GM12878 (cell line): ENCODE measurements at regions not wholly inside any gene's neighbourhood (a gene's known extent, or its start where the extent isn't known, plus 50 kb on each side); places are given as distances from the start of the nearest gene placed in this dataset.

Source experiments
- ATAC-seq: fragments of 200-7000 bp; cut with Tn5 transposase; 3 replicates; pipeline ENCODE4 v1.9.1; 2020; ENCODE audit warnings: mild to moderate bottlenecking, moderate library complexity
- BruUV-seq: library from RNA; stranded (reverse); fragments of 400-500 nt; replicated peaks from 2 replicates; lab custom pipeline; 2021; lab: Mats Ljungman, UMichigan
- CTCF ChIA-PET: fragments of 300-600 bp; sonication (Branson Sonifier 250); formaldehyde crosslinking; extraction: SDS; loops from one replicate; lab custom pipeline; 2021; ENCODE audit warnings: inconsistent platforms; lab: Yijun Ruan, JAX
- POLR2A ChIA-PET: fragments of 350-600 bp; formaldehyde crosslinking; extraction: SDS; loops from one replicate; lab custom pipeline; 2021; ENCODE audit warnings: inconsistent platforms; lab: Charles Lee
- RAD21 ChIA-PET: fragments of 300-600 bp; sonication (Branson Sonifier 250); formaldehyde crosslinking; loops from one replicate; lab custom pipeline; 2023; ENCODE audit warnings: antibody characterized with exemption; ENCODE audit not compliant: unreplicated experiment; lab: Charles Lee
- SMC1A ChIA-PET: fragments of 300-600 bp; sonication (Branson Sonifier 250); formaldehyde crosslinking; loops from one replicate; lab custom pipeline; 2023; ENCODE audit not compliant: unreplicated experiment, uncharacterized antibody; lab: Charles Lee
- DNase-seq: peaks from one replicate; pipeline ENCODE4 v3.0.0-alpha.2; 2011; ENCODE audit warnings: low read depth, low spot score
- FAIRE-seq: peaks from 3 replicates; lab custom pipeline; 2011; peaks lifted over from hg19 to GRCh38; lab: Jason Lieb, UNC
- H2AFZ ChIP-seq: 2 replicates; pipeline ENCODE4 v1.6.0; 2011; ENCODE audit warnings: low read depth, low read length, control low read depth; ENCODE audit not compliant: control insufficient read depth
- H3K27ac ChIP-seq: 2 replicates; pipeline ENCODE4 v1.5.1; 2011; ENCODE audit warnings: control low read depth; ENCODE audit not compliant: control insufficient read depth, insufficient read depth
- H3K27me3 ChIP-seq, 2 experiments: replicated peaks in 1 of 2; 2 replicates each; pipeline versions ENCODE4 v1.6.0 to v1.6.1; 2011; ENCODE audit warnings: low read length in 1 of 2; ENCODE audit not compliant: control insufficient read depth in 2 of 2, insufficient read depth in 2 of 2
- H3K36me3 ChIP-seq, 2 experiments: 2 replicates each; pipeline ENCODE4 v1.5.1; 2011; ENCODE audit warnings: low read length in 1 of 2; ENCODE audit not compliant: control insufficient read depth in 2 of 2, insufficient read depth in 2 of 2
- H3K4me1 ChIP-seq: 2 replicates; pipeline ENCODE4 v1.6.1; 2011; ENCODE audit warnings: mild to moderate bottlenecking, low read length, moderate library complexity, mixed read lengths; ENCODE audit not compliant: control insufficient read depth, insufficient read depth
- H3K4me2 ChIP-seq: 2 replicates; pipeline ENCODE4 v1.6.0; 2011; ENCODE audit warnings: control low read depth; ENCODE audit not compliant: control insufficient read depth, insufficient read depth
- H3K4me3 ChIP-seq: fragments of 200-600 bp; sonication (generic); 2 replicates; pipeline ENCODE4 v1.5.1; 2016
- H3K79me2 ChIP-seq: 2 replicates; pipeline ENCODE4 v1.6.0; 2011; ENCODE audit warnings: low read length; ENCODE audit not compliant: control insufficient read depth, insufficient read depth
- H3K9ac ChIP-seq: 2 replicates; pipeline ENCODE4 v1.8.0; 2011; ENCODE audit warnings: low read length, control low read depth, mixed read lengths; ENCODE audit not compliant: control insufficient read depth, insufficient read depth
- H3K9me3 ChIP-seq: replicated peaks from 3 replicates; pipeline ENCODE4 v1.5.1; 2011; ENCODE audit warnings: mild to moderate bottlenecking, low read length; ENCODE audit not compliant: control insufficient read depth, insufficient read depth
- H4K20me1 ChIP-seq: 2 replicates; pipeline ENCODE4 v1.6.0; 2011; ENCODE audit not compliant: control insufficient read depth, insufficient read depth
- BCL11A ChIP-seq: IDR thresholded peaks from 2 replicates; pipeline ENCODE4 v1.6.1; 2011; ENCODE audit warnings: low read depth, low read length
- CBX5 ChIP-seq: sonication (generic); IDR thresholded peaks from 2 replicates; pipeline ENCODE4 v1.6.1; 2016; ENCODE audit warnings: low read depth, moderate library complexity, mild to moderate bottlenecking, inconsistent platforms
- DPF2 ChIP-seq: fragments of 450-650 bp; IDR thresholded peaks from 2 replicates; pipeline ENCODE4 v1.6.1; 2017; ENCODE audit warnings: mild to moderate bottlenecking
- EP300 ChIP-seq, 2 experiments: fragments of 150-350 bp in 1 of 2; IDR thresholded peaks; 2 replicates each; pipeline ENCODE4 v1.6.1; 2011 to 2012; ENCODE audit warnings: low read depth in 2 of 2, low read length in 2 of 2, borderline replicate concordance in 1 of 2, improper control_type of control experiment in 1 of 2, inconsistent platforms in 1 of 2; ENCODE audit not compliant: control insufficient read depth in 1 of 2
- ETV6 ChIP-seq, 2 experiments: fragments of 450-650 bp in 1 of 2; IDR thresholded peaks in 1 of 2; conservative IDR thresholded peaks in 1 of 2; 2 replicates each; pipeline ENCODE4 v1.6.1; 2014; ENCODE audit warnings: antibody characterized with exemption in 1 of 2, borderline replicate concordance in 1 of 2, low read depth in 1 of 2, mild to moderate bottlenecking in 1 of 2, moderate library complexity in 1 of 2
- HDGF ChIP-seq: fragments of 450-650 bp; IDR thresholded peaks from 2 replicates; pipeline ENCODE4 v1.6.1; 2016; ENCODE audit warnings: antibody characterized with exemption
- MEF2B ChIP-seq: fragments of 450-650 bp; IDR thresholded peaks from 2 replicates; pipeline ENCODE4 v1.6.1; 2018; ENCODE audit warnings: mild to moderate bottlenecking, moderate library complexity; ENCODE audit not compliant: partially characterized antibody, poor library complexity, severe bottlenecking
- NFXL1 ChIP-seq: fragments of 450-650 bp; IDR thresholded peaks from 2 replicates; pipeline ENCODE4 v1.6.1; 2017; ENCODE audit warnings: antibody characterized with exemption, mild to moderate bottlenecking, borderline replicate concordance
- NRF1 ChIP-seq: conservative IDR thresholded peaks from 2 replicates; pipeline ENCODE4 v1.6.1; 2011; ENCODE audit warnings: mild to moderate bottlenecking, low read depth, low read length, improper control_type of control experiment
- PAX5 ChIP-seq: IDR thresholded peaks from 2 replicates; pipeline ENCODE4 v1.6.1; 2011; ENCODE audit warnings: low read depth, low read length, borderline replicate concordance
- RUNX3 ChIP-seq: IDR thresholded peaks from 2 replicates; pipeline ENCODE4 v1.6.1; 2012; ENCODE audit warnings: low read length, inconsistent platforms
- SMAD5 ChIP-seq: IDR thresholded peaks from 2 replicates; pipeline ENCODE4 v1.6.1; 2016; ENCODE audit warnings: antibody characterized with exemption, low read depth
- SUZ12 ChIP-seq: fragments of 200-600 bp; sonication (generic); IDR thresholded peaks from one replicate; pipeline ENCODE4 v1.6.1; 2018; ENCODE audit warnings: antibody characterized with exemption, mild to moderate bottlenecking; ENCODE audit not compliant: unreplicated experiment
- ZBED1 ChIP-seq: IDR thresholded peaks from 2 replicates; pipeline ENCODE4 v1.6.1; 2016; ENCODE audit warnings: borderline replicate concordance
- in situ Hi-C: fragments of 300-500 bp; cut with MboI; formaldehyde crosslinking; loops from 9 replicates; pipeline ENCODE4 v1.14.3; 2018; ENCODE audit warnings: mixed read lengths
- intact Hi-C: fragments of 100-400 bp; cut with micrococcal nuclease; formaldehyde crosslinking; loops from one replicate; pipeline ENCODE4 v1.14.2; 2022; ENCODE audit not compliant: unreplicated experiment
- TF ChIP-seq, protein P1 (sequence below): IDR thresholded peaks from 2 replicates; pipeline ENCODE4 v1.6.1; 2012; ENCODE audit warnings: low read depth, low read length, improper control_type of control experiment
- TF ChIP-seq, protein P2 (sequence below): fragments of 450-650 bp; formaldehyde crosslinking; IDR thresholded peaks from 2 replicates; pipeline ENCODE4 v1.4.0; 2022; ENCODE audit warnings: mild to moderate bottlenecking, moderate library complexity
- TF ChIP-seq, protein P3 (sequence below): IDR thresholded peaks from 2 replicates; pipeline ENCODE4 v1.6.1; 2012; ENCODE audit warnings: low read depth, low read length, improper control_type of control experiment
- TF ChIP-seq, protein P4 (sequence below): IDR thresholded peaks from 2 replicates; pipeline ENCODE4 v1.6.1; 2012; ENCODE audit warnings: low read depth, low read length, improper control_type of control experiment

DNA sequence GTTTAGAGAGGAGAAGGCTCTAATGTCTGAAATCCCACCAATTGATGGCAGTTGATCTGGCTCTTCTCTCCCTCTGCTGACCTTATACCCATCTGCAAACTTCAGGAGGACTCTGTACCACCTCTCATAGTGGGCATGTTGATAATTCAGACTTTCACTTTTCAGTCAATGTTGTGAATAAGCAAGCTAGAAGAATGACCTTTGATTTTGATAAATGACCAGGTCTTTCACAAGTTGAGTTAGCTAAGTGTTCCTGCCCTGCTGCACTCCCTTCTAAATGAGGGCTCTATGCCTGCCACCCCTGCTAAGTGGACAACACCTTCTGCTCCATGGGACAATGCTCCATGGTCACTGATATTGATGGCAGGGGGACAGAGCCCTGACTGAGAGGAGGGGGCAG, 74.7 kb downstream of the SPRY4 start:
- BruUV-seq = no TSS peak
- SMC1A ChIA-PET = interaction anchor here (0.9 to 1.1 kb wide), 2 partner anchors 13 to 60 kb away, joined by 3 read pairs; no protein-coding TSS in a partner anchor
- Histone ChIP-seq H2AFZ (no peak overlapping the region), H3K27ac (no peak overlapping the region), H3K4me2 (no peak overlapping the region), H3K36me3 (no peaks in the 10 kb centered on the region), H3K79me2 (no peaks in the 10 kb centered on the region), H3K4me1 (no peaks in the 10 kb centered on the region), H4K20me1 (no peaks in the 10 kb centered on the region), H3K9me3 (no peaks in the 10 kb centered on the region), H3K9ac (no peak overlapping the region), H3K27me3 (no peaks in the 10 kb centered on the region), H3K4me3 (no peak overlapping the region)
- in situ Hi-C loops = no loop called here
- POLR2A ChIA-PET = interaction anchor here (0.6 kb wide), 1 partner anchor 1072 kb away, joined by 3 read pairs; no protein-coding TSS in a partner anchor
- DNase-seq (no peak), ATAC-seq (no peak), FAIRE-seq (no peak)
- RAD21 ChIA-PET = interaction anchor here (0.8 kb wide), 1 partner anchor 163 kb away, joined by 3 read pairs; no protein-coding TSS in a partner anchor
- intact Hi-C loops = no loop called here
- CTCF ChIA-PET = no interaction called here
- TF ChIP-seq DPF2 (no peak), CBX5 (no peak), NRF1 (no peak), EP300 (IDR thresholded peaks at IDR 0.05; ENCODE audit: borderline replicate concordance in 1 of 2, control insufficient read depth in 1 of 2, low read depth in 2 of 2, low read length in 2 of 2) (no peak), SMAD5 (no peak), PAX5 (no peak), NFXL1 (no peak), ZBED1 (no peak), HDGF (no peak), MEF2B (no peak), BCL11A (no peak), SUZ12 (no peak), ETV6 (conservative IDR thresholded peaks at IDR 0.05 in 1 of 2, IDR thresholded peaks at IDR 0.05 in 1 of 2; ENCODE audit: borderline replicate concordance in 1 of 2, low read depth in 1 of 2) (no peak), RUNX3 (no peak)
- TF ChIP-seq, protein P1, sequence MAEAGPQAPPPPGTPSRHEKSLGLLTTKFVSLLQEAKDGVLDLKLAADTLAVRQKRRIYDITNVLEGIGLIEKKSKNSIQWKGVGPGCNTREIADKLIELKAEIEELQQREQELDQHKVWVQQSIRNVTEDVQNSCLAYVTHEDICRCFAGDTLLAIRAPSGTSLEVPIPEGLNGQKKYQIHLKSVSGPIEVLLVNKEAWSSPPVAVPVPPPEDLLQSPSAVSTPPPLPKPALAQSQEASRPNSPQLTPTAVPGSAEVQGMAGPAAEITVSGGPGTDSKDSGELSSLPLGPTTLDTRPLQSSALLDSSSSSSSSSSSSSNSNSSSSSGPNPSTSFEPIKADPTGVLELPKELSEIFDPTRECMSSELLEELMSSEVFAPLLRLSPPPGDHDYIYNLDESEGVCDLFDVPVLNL = no peak
- TF ChIP-seq, protein P2, sequence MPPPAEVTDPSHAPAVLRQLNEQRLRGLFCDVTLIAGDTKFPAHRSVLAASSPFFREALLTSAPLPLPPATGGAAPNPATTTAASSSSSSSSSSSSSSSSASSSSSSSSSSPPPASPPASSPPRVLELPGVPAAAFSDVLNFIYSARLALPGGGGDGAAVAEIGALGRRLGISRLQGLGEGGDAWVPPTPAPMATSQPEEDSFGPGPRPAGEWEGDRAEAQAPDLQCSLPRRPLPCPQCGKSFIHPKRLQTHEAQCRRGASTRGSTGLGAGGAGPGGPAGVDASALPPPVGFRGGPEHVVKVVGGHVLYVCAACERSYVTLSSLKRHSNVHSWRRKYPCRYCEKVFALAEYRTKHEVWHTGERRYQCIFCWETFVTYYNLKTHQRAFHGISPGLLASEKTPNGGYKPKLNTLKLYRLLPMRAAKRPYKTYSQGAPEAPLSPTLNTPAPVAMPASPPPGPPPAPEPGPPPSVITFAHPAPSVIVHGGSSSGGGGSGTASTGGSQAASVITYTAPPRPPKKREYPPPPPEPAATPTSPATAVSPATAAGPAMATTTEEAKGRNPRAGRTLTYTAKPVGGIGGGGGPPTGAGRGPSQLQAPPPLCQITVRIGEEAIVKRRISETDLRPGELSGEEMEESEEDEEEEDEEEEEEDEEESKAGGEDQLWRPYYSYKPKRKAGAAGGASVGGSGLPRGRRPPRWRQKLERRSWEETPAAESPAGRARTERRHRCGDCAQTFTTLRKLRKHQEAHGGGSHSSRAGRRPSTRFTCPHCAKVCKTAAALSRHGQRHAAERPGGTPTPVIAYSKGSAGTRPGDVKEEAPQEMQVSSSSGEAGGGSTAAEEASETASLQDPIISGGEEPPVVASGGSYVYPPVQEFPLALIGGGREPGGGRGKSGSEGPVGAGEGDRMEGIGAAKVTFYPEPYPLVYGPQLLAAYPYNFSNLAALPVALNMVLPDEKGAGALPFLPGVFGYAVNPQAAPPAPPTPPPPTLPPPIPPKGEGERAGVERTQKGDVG (CRISPR knock-in tag) = no peak
- TF ChIP-seq, protein P3, sequence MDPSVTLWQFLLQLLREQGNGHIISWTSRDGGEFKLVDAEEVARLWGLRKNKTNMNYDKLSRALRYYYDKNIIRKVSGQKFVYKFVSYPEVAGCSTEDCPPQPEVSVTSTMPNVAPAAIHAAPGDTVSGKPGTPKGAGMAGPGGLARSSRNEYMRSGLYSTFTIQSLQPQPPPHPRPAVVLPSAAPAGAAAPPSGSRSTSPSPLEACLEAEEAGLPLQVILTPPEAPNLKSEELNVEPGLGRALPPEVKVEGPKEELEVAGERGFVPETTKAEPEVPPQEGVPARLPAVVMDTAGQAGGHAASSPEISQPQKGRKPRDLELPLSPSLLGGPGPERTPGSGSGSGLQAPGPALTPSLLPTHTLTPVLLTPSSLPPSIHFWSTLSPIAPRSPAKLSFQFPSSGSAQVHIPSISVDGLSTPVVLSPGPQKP = no peak
- TF ChIP-seq, protein P4, sequence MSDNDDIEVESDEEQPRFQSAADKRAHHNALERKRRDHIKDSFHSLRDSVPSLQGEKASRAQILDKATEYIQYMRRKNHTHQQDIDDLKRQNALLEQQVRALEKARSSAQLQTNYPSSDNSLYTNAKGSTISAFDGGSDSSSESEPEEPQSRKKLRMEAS = no peak
